GM19035 (cell line): ENCODE measurements at regions not wholly inside any gene's neighbourhood (a gene's known extent, or its start where the extent isn't known, plus 50 kb on each side); places are given as distances from the start of the nearest gene placed in this dataset.
"Not testable (repeated sequence)": the region's sequence is repeated elsewhere in the genome, so short reads cannot be mapped to it uniquely, and the experiment has no call there.

ENCODE experiments used
- ATAC-seq: cut with Tn5 transposase; IDR thresholded peaks from one replicate; pipeline ENCODE4 v1.9.1; 2021; ENCODE audit not compliant: unreplicated experiment

DNA sequence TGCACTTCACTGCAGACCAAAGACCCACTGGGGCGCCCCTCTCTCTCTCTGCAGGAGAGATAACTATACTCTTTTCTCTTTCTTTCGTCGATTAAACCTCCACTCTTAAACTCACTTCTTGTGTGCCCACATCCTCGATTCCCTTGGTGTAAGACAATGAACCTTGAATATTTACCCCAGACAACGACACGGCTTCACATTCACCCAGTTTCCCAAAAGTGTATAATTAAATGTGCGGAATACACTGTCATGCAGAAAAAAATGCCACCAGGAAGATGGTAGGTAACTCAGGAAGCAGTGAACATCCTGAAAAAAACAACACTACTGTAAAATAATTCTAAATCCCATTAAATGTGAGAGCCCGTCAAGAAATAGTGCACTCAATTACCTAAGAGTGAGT lies 882.2 kb downstream of the TYW1 start:
- ATAC-seq: no peak

DNA sequence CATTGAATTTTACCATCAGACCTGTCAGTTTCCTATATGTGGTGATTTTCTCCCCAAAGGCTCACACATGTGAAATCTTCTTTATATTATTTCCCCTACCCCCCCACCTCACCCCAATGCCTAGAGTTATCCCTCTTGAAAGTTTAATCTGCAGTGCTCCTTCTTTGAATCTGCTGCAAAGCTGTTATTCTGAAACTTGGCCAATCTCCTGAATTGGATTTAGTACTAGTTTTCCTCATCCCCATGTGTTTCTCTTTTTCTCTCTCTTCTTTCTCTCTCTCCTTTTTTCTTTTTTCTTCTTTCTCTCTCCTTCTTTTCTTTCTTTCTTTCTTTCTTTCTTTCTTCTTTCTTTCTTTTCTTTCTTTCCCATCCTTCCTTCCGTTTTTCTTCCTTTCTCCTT lies 886.2 kb downstream of the TYW1 start:
- no peak for ATAC-seq

DNA sequence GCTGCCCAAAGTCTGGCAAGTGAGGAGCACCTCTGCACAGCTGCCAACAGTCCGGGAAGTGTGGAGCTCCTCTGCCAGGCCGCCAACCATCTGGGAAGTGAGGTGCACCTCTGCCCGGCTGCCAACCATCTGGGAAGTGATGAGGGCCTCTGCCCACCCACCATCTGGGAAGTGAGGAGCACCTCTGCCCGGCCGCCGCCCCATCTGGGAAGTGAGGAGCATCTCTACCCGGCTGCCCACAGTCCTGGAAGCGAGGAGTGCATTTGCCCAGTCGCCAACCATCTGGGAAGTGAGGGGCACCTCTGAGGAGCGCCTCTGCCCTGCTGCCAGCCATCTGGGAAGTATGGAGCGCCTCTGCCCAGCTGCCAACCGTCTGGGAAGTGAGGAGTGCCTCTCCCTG lies 893.7 kb downstream of the TYW1 start:
- no peak for ATAC-seq

DNA sequence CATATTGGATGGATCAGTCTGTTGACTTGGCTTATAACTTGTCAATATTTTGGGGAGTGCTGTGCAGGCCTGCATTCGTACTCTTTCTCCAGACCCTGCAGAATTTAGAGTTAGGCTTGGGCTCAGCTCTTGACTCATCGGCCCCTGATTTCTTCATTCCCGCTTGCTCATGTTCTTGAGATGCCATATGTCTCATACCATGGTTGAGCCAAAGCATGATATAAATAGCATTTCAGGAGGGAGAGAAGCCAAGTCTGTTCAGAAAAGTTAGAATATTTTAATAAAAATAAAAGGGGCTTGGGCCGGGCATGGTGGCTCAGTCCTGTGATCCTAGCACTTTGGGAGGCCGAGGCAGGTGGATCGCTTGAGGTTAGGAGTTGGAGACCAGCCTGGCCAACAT lies 898.1 kb downstream of the TYW1 start:
- no peak for ATAC-seq

DNA sequence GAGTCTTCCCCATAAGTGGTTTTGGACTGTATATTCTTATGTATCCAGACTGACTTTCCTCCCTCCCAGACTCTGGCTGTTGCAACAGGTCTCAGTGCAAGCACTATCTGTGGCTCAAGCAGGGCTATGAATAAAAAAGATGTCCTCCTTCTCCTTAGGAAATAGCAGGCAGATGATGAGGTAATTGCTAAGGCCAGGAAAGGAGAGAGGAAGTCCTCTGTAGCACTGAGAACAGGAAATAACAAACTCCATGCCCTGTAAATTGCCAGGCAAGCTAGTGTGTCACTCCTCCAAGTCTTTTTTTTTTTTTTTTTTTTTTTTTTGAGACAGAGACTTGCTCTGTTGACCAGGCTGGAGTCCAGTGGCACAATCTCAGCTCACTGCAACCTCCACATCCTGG lies 900.1 kb downstream of the TYW1 start:
- ATAC-seq: no peak

DNA sequence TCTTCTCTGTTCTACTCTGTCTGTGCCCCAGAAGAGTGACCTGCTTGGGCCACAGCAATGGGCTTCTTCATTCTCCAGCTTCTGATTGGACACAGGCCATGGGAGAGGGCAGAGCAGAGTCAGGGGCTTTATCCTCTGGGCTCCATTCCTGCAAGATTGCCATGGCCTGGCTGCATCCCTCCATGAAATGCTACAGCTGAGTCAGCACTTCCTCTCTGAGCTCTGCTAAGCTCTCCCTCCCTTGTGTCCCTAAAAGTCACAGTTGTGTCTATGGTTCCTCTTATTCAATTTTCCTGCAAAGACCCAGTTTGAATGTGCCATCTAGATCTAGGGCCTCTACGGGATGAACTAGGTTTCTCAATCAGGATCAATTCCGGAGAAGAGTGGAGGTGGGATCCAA lies 903.8 kb downstream of the TYW1 start:
- ATAC-seq: no peak

DNA sequence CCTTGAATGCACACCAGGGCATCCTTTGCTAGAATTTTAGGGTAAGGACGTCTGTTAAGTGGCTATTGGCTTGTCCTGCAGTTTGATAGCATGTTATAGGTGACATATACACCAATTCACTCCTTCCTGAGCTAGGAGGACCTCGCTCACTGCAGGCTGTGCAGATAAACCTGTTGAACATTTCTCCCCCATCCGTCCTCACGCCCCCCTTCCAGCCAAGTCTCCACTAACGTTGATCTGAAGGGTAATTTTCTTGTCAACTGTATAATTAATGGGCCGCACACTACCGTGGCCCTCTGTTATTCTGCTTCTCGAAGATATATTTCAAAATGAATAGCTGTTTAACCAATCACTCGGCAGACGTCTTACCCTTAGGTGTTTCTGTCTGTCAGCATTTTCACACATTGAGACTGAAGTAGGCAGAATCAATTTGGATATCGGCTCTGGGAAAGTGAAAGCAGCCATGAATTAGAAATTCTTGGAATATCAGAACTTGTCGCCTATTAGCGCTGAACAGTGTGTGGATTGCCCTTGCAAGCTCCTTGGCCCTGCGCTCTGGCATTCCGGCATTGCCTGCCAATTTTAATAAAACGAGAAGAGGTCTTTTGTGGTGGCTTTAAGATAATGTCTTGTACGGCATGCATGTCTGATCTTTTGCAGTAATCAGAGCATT lies 905.3 kb downstream of the TYW1 start:
- ATAC-seq: no peak

DNA sequence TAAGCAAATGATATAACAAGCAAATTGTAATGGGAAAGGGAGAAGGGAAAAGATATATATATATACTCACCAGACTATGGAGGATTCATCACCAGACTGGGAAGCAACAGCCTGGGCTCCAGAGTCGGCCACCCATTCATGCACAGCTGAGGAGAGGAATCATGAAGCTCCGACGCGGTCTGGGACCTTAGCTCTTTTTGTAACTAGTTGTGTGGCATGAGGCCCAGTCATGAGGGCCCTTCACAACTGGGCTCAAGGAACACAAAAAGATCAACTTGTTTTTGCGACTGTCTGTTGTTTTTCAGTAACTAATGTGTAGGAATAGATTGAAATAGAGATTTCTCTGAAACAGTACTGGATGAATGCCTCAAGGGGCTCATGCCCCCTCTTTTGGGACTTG lies 911.2 kb downstream of the TYW1 start:
- no peak for ATAC-seq

DNA sequence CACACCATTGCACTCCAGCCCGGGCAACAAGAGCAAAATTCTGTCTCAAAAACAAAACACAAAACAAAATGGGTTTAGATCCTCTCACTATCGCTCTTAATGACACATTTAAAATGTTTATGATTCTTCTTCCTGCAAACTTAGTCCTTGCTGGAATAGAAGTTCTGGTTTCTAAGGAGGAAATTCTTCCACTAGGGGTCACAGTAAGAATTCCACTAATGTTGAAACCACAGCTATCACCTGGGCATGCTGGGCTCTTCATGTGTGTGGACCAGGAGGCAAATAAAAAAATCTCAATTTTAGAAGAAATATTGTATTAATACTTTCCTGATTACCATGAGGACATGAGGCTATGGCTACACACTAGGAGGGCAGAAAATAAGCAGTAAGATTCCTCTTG lies 915.8 kb downstream of the TYW1 start:
- no peak for ATAC-seq

DNA sequence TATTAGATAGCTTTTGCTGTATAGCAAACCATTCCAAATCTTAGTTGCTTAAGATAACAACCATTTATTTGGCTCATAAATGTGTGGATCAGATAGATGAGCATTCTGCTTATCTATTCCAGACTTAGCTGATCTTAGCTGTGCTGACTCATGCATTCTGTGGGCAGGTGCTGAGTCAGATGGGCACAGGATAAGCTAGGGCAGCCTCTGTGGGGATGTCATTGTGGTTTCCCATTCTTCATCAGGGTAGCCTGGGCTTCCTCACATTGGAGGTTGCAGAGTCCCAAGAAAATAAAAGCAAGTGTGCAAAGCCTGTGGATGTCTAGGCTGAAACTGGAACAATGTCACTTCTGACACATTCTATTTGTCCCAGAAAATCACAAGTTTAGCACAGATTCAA lies 917.0 kb downstream of the TYW1 start:
- ATAC-seq: no peak

DNA sequence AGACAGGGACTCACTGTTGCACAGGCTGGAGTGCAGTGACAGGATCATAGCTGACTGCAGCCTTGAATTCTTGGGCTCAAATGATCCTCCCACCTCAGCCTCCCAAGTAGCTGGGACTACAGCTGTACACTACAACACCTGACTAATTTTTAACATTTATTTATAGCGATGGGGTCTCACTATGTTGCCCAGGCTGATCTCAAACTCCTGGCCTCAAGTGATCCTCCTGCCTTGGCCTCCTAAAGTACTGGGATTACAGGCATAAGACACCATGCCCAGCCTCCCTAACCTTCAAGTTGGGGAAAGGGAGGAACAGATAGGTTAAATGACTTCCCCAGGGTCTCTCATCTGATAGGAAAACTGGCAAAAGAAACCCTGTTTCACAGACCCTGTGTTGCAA lies 919.5 kb downstream of the TYW1 start:
- not testable (repeated sequence) for ATAC-seq

DNA sequence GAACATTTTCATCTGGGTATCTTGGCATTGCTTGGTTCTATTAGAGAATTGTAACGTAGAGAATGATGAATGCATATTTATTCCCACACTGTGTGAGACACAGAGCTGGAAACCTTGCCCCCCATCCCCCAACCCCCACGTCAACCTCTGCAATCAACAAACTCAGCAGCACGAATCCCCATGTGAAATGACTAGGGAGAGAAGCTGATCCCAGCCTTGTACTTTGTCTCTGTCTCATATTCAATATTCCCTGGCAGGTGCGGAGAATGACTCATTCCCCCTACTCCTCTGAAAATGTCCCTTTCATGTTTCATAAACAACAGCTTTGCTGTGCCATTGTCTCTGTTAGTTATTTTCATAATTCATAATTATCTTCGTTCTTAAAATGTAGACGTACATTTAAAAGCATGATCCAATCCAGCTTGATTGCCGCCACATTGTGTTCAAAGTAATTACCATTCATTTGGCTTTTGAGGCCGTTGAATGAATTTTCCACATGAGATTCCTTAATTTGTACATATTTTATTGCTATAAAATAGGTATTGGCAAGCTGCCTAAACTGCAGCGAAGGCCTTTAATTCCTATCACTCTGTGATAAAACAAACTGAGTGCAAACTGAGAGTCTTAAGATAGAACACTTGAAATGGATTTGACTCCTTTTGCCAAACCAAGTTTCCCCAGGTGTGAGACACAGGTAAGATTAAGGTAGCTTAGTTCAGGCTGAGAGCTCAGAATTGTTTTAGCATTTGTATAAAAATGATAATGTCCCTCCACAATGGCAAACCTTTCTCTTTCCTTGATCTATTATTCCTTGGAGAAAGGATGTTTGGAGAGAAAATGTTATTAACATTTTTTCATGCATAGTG lies 920.2 kb downstream of the TYW1 start:
- no peak for ATAC-seq

DNA sequence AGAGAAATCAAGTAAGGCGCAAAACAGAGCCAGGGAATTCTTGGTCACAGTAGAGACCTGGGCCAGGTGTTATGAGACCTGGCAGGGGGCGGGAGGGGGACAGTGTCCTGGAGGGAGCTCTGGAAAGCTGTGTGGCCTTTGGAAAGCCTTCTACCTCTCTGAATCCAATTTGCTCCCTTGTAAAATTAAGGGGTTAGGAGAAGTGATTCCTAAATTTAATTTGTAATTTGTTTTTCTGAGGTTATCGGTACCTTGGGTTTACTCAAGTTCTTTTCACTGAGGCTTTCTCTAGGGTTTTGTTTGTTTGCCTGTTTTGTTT lies 920.8 kb downstream of the TYW1 start:
- no peak for ATAC-seq

DNA sequence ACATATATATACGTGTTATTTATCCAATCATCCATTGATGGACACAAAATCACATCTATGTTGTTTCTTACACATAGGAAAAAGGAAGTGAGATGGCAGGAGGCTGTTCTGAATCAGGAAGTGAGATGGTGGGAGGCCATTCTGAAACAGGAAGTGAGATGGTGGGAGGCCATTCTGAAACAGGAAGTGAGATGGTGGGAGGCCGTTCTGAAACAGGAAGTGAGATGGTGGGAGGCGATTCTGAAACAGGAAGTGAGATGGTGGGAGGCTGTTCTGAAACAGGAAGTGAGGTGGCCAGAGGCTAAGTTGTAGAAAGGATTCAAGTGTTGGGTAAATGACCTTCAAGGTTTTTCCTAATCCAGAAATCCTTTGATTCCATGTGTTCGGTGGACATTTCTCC lies 921.5 kb downstream of the TYW1 start:
- ATAC-seq: no peak

DNA sequence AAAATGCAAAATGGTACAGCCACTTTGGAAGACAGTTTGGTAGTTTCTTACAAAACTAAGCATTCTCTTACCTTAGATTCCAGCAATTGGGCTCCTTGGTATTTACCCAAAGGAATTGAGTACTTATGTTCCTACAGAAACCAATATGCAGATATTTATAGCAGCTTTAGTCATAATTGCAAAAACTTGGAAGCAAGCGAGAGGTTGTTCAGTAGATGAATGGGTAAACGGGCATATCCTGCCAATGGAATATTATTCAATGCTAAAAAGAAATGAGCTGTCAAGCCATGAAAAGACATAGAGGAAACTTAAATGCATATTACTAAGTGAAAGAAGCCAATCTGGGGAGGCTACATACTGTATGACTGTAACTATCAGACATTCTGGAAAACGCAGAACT lies 926.7 kb downstream of the TYW1 start:
- no peak for ATAC-seq

DNA sequence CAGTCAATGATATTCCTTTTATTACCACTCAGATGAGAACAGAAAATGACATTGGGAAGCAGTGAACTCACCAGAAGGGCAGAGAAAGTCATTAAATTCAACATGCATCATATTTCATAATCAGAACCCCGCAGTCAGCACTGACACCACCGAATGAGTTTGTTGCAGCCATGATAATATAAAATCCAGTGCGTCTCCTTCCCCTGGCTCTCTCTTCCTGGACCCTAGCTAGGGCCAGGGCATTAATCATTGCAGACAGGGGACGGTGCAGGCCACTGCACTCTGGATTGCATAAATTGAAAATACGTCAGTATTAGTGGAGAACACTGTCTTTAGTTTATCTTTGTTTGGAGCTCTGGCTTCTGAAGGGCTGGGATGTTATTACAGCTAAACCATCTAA lies 931.5 kb downstream of the TYW1 start:
- no peak for ATAC-seq

DNA sequence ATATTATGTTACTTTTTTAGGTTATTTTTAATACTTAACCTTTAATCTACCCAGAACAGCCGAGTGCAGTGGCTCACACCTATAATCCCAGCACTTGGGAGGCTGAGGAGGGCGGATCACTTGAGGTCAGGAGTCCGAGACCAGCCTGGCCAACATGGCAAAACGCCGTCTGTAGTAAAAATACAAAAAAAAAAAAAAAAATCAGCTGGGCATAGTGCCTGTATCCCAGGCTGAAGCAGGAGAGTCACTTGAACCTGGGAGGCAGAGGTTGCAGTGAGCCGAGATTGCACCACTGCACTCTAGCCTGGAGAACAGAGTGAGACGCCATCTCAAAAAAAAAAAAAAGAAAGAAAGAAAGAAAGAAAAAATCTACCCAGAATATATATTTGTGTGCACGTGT lies 939.8 kb downstream of the TYW1 start:
- ATAC-seq: not testable (repeated sequence)

DNA sequence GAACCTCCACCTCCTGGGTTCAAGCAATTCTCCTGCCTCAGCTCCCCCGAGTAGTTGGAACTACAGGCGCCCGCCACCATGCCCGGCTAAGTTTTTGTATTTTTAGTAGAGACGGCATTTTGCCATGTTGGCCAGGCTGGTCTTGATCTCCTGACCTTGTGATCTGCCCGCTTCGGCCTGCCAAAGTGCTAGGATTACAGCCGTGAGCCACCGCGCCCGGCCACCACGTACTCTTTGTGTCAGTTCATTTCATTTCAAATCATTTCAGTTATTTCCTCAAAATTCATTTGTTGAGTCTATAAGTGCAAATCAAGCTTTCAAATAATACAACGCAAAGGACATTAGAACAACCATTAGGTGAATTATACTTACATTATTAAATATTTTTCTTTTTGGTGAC lies 943.8 kb downstream of the TYW1 start:
- ATAC-seq: no peak

DNA sequence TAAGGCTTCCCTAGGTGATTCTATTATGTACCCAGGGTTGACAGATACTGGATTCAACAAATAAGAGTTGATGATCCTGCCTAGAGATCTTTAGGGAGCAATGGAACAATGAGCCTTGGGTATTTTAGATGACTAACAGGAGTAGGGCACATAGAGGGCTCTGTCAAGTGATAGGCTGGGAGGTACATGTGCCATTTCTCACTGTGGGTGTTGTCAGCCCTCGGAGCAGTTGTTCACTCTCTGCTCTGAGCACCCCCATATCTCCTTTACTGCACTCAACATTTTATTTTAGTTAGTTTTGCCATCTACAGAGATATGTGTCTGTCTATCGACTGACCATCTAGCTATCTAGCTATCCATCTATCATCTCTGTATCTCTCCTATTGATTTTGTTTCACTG lies 950.6 kb downstream of the TYW1 start:
- no peak for ATAC-seq

DNA sequence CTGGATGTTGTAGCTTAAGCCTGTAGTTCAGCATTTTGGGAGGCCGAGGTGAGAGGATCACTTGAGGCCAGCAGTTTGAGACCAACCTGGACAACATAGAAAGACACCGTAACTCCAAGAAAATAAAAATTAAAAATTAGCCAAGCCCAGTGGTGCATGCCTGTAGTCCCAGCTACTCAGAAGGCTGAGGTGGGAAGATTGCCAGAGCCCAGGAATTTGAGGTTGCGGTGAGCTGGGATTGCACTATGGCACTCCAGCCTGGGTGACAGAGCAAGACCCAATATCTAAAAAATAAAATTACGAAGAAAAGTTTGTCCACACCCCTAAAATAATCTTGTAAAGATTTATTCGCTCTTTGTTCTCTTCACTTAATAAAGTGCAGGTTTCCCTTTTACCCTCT lies 951.0 kb downstream of the TYW1 start:
- no peak for ATAC-seq

DNA sequence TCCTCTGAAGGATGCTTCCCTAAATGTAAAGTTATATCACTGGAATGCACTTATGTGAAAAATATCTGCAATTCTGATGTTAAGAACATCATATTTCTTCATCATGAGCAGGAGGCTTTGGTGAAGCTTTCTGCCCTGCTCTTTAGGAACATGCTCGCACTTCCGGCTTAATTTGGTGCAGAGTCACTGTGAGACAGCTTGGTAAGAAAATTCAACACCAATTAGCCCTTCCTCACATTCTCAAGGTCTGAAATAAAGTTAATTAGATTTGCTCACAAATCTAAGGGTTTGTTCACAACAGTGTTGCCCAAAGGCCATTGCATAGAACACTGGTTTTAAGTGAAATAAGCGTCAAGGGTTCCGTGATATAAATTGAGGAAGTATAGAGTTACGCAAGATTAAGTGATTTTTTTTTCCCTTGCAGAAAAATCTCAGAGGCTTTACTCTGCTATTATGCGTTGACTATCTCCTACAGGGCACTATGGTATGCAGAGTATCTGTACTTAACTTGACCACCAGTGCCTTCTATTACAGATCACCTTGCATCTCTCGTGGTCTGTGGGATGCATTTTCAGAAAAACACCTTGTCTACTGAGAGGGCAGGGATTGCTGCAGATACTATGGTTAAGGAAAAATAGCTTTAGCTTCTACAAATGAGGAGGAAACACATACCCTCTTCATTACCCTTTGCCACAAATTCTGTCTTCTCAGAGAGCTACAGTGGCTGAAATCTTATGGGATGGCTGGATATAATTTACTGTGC lies 953.9 kb downstream of the TYW1 start:
- no peak for ATAC-seq

DNA sequence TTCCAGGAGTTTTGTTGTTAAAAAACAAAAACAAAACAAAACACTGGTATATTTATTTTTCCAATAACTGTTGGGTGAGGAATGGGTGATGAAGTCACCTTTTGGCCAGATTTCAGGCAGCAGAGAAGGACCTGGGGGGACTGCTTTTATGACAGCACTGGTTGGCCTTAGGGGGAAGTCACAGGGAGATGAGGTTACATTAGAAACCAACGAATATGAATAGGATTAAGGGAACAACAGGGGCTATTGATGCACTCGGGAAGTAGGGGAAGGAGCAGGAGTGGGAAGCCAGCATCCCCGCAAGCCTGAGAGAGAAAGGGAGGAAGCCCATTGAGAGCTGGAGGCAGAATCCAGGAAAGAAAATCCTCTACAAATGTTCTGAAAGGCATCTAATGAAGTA lies 958.4 kb downstream of the TYW1 start:
- no peak for ATAC-seq
